T-helper 9 cell (primary cell): ENCODE measurements at regions not wholly inside any gene's neighbourhood (a gene's known extent, or its start where the extent isn't known, plus 50 kb on each side); places are given as distances from the start of the nearest gene placed in this dataset.

Experiments used
- DNase-seq: peaks from one replicate; pipeline ENCODE4 v3.0.0-alpha.2; 2020

DNA sequence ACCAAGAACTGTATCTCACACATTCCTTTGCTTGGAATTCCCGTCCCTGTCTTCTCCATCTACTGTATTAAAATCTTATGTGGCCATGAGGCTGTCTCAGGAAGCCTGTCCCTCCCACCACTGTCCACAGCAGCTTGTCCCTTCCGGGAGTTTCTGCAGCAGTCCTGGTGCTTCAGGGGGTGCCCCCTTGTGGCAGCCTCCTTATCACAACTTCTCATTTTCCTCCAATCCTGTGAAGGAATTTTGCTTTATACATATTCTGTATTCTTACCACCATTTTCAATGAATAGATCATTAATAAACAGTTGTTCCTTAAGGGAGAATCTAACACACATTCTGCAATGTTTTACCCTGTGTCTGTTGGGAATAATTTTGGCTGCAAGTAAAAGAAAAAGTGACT, 220.4 kb upstream of the RAG2 start:
- no peak for DNase-seq

DNA sequence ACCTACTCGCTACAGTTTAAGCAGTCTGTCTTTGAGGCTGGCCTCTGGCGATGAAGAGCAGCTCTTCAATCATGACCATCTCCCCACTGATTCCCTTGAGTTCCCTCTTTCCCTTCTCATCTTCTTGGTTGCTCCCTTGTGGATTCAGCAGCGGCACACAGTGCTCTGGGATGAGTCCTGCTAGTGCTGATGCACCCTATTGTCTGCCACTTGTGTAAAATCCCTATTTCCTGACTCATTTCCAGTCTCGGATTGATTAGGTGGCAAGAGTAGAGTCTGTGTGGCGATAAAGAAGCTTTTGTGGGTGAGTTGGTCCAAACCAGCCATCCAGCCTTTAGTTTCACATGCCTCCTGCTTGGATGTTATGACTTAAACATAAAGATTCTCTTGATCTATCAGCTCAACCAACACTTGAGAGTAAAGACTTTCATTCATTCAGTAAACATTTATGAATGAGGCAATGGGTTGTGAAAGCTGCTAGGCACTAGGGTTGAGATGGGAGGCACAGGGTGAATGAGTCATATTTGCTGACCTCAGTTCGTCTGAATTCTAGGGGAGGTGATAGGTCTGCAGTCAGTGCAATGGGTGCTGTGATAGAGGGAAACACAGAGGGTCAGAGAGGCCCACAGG, 219.4 kb upstream of the RAG2 start:
- no peak for DNase-seq

DNA sequence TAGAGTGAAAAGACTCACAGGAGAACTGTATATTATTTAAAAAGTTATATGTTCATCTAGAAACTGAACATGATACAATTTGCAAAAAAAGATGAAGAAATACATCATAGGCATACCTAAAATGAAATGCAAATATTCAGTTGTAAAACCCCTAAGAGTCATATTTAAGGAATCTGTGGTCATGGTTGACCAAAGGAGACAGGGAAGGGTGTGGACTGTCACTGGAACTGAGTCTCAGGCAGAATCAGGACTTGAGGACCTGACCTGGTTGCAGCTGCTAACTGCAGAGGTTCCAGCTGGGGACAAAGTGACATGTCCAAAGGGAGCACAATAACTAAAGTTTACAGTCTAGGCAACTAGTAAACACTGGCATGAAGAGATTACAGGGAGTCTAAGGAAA, 211.3 kb upstream of the RAG2 start:
- no peak for DNase-seq

DNA sequence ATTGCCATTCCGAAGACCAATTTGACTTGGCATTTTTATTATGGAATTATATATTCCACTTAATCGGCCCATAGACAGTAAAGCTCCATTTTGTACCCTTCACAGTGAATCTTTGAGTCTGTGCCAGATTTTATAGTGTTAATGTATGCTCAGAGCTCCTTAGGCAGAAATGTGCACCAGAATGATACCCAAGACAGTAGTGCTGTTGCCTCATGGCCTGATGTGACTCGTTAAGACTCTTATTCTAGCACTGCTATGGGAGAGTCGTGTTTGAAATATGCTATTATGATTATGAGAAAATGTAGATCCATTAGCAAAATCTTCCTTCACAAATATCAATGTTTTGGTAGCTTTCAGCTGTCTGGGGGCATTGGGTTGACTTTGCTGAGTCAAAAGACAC, 209.8 kb upstream of the RAG2 start:
- DNase-seq, result no peak

DNA sequence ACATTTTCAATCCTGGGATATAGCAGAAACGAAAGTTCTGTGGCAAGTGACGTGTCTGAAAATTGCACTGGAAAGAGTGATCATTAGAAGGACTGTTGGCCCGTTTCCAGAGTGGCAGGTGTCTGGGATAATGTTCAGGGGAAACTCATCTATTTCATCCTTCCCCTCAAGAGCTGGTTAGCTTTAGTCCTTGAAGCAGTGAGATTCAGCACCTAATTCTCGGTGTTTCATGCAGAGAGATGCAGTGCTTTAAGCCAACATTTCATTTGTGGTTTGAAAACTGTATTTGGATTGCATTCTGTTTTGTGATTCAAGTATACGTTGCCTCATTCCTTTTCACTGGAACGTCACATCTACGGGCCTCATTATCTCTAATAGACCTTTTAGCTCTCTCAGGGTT, 205.0 kb upstream of the RAG2 start:
- DNase-seq, result no peak

DNA sequence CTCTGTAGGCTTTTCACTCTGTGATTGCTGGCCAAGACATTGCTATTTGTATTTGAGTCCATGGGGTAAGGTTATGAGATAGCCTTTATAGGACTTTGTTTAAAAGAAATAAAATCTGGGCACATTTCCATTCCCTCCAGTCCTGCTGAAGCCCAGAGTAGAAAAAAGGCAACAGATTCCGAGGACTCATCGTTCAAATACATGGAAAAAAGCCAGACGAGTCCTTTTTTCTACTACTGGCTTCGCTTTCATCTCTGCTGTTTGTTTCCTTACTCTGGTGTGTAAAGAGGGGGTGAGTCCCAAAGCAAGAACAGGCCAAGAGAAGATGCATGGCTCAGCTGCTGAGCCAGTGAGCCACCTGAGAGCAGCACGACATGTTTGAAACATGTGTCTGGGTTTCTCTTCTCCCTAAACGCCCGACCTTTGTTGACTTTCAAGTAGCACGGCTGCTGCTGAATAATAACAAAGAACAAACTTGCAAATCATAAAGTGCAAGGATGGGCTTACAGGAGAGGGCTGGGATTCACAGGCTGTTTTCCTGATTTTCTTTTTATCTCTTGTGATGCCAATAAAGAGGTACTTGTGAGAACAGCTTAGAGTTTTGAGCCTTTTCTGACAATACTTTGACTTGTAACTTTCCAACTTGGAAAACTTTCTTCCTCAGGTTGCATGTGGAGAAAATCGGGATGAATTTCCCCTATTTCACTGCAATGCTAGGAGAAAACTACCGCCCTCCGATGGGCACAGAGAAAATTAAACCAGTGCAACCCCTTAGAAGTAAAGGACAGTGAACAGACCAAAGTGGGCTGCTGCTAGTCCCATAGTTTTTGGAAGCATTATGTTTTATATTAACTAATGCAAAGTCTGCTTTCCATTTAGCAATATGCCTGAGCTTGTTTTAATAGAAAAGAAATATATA, 195.2 kb upstream of the RAG2 start:
- no peak for DNase-seq

DNA sequence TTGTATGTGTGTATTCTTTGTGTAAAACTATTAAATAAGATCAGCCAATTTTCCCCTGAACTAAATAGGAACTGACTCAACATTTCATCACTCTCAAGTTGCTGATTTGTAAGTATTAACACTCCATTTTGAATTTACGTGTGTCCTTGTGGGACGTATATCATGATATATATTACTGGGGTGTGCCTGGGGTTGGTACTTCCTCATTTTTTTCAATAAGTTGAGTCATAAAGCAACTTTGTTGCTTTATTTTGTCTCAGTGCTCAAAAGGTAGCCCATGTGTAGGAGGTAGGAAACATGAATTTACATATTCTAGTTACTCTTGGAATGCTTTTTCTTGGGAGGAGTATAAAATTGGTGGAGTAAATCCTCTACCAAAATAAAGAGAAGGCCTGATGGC, 193.9 kb upstream of the RAG2 start:
- no peak for DNase-seq

DNA sequence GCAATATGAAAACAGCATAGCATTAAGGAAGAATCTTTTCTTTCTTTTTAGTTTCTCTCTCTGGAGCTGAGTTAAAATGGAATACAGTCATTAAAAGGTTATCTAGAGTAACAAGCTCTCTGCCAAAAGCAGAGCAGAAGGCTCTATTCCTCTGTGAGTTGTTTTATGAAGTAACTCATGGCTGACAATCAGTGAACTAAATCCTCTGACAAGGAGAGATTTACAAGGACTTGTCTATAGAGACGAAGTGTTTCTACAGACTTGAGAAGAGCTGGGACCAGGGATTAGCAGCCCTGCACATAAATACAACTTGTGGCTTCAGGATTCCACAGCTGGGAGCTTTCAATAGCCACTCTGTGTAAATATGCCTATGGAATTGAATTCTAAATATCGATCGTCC, 192.5 kb upstream of the RAG2 start:
- no peak for DNase-seq

DNA sequence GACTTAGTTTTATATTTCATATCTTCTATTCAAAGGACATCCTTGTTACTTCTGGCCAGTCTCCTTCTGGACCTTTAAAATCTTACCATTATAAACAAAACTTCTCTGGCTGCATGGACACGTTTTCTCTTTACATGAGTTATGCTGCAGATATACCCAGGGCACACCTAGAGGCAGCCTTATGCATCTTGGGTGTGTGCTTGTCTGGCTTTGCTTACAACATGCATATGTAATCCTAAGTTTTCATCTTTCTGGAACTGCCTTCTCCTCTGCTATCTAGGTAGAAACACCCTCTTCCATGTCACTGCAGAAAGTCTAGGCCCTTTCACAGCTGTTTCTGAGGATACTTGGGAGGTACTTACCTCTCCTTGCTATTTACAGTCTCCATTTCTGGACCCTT, 185.8 kb upstream of the RAG2 start:
- DNase-seq, result no peak

DNA sequence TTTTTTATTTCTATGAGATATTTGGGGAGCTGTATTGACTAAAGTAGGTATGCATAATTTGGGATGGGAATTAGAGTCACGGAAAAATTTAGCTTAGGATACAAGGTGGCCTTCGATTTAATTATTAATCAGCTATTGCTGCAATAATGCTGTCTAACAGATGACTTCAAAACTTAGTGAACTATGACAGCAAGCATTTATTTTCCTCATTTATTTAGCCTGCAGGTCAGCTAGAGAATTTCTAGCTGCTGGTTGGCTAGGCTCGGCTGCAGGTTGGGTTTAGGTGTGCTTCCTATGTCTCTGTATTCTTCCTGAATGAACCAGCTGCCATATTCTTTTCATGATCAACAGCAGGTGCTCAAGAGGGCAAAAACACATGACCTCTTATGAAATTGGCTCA, 181.8 kb upstream of the RAG2 start:
- DNase-seq, result no peak

DNA sequence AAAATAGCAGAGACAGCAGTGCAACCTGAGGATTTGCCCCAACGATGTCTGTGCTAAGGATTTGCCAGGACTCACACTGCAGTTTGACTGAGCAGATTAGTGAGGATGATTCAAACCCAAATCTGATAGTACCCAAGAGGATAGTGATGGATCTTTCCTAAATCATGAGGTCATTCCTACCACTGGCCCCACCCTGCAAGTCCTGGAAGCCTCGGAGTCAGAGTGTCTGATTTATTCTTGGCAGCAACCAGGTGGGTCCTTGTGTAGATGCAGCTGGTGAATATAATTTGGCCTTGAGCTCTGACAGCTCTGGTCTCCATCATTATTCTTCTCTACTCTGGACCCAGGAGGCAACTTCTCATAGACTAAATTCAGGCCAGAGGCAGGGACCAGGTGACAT, 179.3 kb upstream of the RAG2 start:
- DNase-seq, result no peak

DNA sequence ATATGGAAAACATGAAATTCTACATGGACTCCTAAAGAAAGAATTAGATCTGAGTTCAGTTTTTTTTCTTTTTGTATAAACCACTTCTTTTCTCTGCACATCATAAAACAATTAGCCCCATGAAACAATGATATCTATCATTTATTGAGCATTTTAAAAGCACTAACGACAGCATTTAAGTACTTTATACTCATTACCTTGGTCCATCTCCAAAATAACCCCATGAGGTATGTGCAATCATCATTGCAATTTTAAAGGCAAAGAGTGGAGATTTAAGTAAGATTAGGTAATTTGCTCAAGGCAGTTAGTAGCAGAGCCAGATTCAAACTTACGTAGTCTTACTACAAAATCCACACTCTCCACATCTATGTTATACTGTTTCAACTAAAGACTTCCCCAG, 177.7 kb upstream of the RAG2 start:
- no peak for DNase-seq

DNA sequence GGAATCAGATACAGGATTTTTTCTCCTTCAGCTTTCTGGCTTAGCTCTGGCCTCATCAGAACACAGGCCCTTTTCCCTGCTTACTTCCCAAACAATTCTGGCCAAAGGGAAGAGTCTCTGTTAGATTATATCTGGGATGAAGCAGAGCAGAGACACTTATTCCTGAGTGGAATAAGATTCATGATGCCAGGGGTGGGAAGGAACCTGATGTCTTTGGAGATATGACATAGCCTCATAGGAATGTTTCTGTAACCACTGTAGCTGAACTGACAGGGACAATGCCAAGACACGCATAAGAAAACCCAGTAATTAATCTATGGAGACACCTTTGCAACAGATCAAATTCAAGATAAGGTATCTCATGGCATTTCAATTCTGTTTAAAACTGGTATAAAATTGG, 177.1 kb upstream of the RAG2 start:
- no peak for DNase-seq

DNA sequence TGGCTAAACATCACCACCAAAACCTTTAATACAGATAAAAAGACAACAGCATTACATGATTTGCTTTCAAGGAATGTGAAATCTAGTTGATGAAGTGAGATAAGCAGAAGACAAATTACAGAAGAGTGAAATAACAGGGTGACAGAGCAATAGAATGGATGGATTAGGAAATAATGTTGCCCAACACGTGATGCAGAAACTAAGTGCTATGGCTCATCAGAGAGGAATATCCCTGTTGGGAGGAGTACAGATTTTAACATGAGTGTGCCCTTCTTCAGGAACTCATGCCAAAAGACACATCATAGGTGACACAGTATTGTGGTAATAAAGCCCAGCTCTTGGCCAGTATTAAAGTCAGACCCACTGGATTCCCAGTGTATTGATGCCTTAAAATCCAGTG, 176.6 kb upstream of the RAG2 start:
- no peak for DNase-seq

DNA sequence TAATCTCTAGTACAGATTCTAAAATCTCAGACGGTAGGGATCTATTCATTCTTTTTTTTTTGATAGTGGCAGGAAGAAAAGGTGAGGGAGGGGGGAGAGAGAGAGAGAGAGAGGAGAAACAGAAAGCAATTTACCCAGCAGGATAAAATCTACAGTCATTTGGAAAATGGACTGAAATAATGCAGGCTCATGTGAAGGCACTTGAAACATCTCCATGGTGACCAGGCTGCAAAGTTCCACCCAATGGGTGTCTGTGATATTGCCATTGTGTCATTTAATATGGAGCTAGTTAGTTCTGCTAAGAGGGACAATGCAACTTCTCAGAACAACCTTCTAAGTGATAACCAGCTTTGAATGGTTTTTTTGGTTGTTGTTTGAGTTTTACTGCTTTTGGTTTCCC, 165.2 kb upstream of the RAG2 start:
- no peak for DNase-seq

DNA sequence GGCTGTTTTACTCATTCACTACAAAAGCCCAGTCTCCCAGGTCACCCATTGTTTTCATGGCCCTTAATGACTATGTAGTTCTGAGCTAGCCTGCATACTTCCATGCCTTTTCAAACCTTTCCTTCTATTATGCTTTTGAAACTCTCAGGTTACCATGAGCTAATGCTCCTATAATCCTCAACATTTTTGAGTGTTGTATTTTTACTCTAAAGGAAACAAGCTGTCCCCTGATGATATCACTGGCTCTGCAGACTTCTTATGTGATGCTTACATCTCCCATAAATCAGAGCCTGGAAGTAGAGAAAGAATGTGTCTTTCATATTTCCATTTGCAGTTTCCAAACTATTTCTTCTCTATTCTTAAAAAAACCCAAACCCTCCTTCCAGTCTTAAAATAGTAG, 159.0 kb upstream of the RAG2 start:
- no peak for DNase-seq

DNA sequence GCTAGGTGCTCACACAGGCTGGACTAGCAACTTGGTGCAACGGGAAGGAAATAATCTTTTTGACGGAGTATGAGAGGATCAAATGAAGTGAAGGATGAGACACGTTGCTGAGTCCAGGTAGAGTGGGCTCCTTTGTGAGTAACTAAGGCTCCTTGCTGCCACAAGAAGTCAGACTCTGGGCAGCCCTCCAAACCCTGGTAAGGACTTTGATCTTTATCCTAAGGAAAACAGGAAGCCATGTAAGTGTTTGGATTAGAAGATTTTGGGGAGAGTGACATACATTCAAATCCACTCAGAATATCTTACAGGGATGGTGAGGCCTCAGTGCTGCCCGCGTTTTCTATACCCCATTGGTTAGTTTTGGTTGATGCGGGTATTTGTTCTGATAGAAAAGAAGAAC, 155.9 kb upstream of the RAG2 start:
- no peak for DNase-seq

DNA sequence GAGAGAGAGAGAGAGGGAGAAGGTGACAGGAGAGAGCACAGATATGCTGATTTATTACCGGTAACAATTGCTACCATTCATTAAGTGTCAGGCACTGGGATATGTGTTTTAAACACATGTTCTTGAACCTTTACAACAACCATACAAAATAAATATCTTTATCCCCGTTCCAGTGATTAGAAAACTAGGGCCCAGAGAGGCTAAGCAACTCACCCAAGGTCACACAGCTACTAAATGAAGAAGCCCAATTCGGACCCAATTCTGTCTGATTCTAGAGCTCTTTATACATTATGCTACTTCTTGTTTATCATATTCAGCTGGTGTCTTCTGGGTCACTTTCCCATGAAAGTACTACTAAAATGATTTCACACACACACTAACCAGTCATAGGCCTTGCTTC, 154.0 kb upstream of the RAG2 start:
- no peak for DNase-seq

DNA sequence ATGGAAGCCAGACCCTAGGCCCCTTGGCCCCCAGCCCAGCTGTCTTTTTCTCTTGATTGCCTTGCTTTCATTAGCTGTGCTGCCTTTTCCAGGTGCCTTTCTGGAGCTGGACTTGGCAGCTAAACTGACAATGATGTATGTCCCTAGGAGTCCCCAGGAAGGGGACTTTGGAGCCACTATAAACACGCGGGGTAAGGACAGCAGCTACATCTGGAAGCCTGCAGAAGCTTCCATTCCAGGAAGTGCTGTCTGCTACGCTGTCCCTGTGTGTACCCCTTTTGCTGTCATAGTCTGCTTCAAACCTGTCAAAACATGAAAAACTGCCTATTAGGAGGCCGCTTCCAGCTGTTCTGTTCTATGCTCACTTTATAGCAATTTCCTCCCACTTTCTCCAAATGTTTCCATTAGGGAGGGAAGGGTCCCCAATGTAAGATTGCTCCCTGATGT, 153.3 kb upstream of the RAG2 start:
- no peak for DNase-seq

DNA sequence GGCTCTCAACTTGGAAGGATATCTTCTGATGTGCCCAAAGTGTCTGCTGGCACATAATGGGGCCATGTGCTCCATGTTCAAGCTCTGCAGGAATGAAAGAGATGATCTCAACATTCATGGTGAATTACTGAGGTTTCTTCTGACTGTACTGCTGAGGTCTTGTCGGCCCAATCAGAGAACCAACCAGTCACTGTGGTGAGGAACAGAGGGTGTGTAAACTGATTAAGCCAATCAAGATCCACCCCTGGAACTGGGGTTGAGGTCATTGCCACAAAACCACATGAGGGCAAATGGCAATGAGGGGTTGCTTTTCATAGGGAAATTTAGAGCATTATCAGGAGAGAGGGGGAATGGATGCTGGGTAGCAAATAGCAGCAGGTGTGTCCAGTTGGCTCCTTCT, 152.3 kb upstream of the RAG2 start:
- no peak for DNase-seq

DNA sequence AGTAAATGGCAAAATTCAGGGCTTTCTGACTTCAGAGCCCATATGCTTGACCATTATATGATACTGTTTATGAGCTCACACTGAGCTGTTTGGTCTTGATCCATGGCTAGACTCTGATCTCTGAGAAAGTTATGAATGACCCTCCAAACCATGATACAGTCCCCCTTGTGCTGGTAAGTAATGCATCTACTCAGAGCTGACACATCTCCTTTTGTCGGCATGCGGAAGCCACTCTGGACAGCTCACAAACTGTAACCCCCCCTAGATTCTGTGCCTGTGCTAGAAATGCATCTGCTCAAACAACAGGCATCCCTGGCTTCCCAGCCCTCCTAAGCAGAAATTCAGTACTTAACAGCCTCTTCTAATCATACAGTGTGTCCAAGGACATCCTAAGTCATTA, 150.8 kb upstream of the RAG2 start:
- DNase-seq, result no peak

DNA sequence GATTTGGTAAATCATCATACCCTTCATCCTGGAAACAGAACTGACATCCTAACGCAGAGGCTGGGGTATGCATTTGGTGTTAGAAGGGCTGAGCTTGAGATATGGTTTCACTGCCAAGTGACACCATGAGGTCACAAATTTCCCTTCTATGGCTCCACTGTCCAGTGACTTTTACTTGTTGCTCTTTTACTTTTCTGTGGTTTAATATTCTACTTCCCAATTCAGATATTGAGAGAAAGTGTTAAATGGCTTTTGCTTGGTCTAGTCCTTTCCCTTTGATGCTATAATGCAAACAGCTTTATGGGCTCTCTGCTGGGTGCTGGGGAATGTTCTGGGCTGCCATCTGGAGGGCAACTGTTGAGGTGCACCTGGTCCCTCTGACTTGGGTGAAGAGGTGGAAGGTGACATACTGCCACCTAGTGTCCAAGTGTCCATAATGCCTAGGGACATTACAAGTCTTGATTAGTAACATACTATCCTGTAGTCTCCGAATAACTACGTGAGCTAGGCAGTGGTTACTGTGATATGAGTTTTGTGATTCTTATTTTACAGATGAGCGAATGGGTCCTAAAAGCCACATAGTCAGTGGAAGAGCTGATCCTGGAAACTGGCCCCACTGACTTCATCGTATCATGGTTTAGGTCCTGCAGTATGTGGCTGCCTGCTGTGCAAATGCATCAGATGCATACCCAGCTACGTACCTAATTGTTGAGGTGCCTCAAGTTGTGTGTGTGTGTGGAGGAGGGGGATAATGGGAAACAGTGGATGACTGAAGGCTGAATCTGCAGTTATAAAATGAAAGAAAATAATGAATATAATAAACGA, 149.1 kb upstream of the RAG2 start:
- DNase-seq, result peak; percentile 62

DNA sequence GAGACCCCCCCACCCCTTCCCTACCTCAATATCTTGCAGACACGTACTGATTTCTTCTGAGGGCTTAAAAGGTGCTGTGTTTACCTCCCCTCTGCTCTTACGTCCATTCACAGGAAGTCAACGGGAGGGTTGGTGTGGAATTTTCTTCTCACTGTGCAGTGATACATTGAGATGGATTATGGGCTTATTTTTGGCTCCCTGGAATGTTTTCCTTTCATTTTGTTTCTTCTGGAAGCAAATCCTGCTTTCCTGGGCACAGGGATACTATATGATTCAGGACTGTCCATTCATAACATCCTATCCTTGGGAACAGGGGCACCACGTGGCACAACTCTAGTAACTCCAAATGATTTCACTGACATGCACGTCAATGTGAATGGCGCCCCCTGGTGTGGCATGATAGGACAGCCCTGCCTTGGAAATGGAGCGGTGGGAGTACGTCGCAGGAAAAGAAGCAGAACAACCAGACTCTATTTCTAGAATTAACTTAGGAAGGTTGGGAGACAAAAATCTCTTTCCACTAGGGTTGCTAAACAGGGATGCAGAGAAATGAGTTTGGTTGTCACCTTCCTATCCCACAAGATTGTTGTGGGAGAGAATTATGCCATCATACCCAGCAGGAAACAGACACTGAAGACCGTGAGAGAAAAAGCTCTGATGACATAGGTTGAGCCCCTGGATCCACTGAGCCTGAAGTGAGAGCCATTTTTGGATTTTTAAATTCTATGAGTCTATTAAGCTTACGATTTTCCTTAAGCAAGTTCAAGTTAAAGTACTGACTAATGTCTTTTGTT, 146.5 kb upstream of the RAG2 start:
- peak; percentile 52 for DNase-seq
